GM06990 (cell line): ENCODE measurements at regions not wholly inside any gene's neighbourhood (a gene's known extent, or its start where the extent isn't known, plus 50 kb on each side); places are given as distances from the start of the nearest gene placed in this dataset.

Experiments used
- DNase-seq: peaks from one replicate; pipeline ENCODE4 v3.0.0-alpha.2; 2011; ENCODE audit not compliant: insufficient read length; ENCODE audit errors: extremely low read depth
- H3K27me3 ChIP-seq: replicated peaks from 2 replicates; pipeline ENCODE4 v1.6.0; 2011; ENCODE audit warnings: low read length; ENCODE audit not compliant: control insufficient read depth, insufficient read depth
- H3K36me3 ChIP-seq: 2 replicates; pipeline ENCODE4 v1.5.1; 2011; ENCODE audit warnings: low read length; ENCODE audit not compliant: control insufficient read depth, insufficient read depth
- H3K4me3 ChIP-seq: replicated peaks from 2 replicates; pipeline ENCODE4 v1.5.1; 2011; ENCODE audit warnings: low read depth, mild to moderate bottlenecking, control low read depth, low read length
- CTCF ChIP-seq: IDR thresholded peaks from 2 replicates; pipeline ENCODE4 v1.5.1; 2011; ENCODE audit warnings: low read length, control low read depth, mild to moderate bottlenecking, inconsistent platforms; ENCODE audit not compliant: insufficient read depth, poor library complexity, severe bottlenecking

DNA sequence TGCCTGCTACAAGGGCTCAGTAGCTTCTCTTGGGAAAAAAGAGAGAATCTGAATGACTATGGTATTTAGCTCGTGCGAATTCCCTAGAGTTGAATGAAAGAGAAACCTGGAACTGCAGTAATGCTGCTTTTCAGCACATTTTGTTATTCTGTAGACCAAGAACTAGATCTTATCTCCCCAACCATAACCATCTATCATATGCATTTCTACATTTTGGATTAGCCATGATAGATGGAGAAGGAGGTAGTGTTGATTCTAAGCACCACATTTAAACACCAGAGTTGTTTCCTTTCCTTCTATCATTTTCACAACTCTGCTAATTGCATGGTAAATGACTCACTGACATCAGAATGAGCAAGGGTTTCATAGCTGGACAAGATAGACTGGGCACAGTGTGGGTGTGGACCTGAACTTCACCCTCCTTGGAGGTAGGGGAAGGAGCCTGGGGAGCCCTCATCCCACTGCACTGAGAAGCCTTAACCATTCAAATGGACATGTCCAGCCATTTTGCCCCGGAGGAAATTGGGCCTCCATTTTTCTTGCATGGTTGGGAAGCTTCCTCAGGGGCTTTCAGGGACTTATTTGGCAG is 55.3 kb upstream of the BMPER start:
- Histone ChIP-seq H3K36me3 (no peaks in the 10 kb centered on the region), H3K4me3 (no peak overlapping the region), H3K27me3 (no peaks in the 10 kb centered on the region)
- DNase-seq: no peak
- no peak for TF ChIP-seq CTCF

- H3K27me3 ChIP-seq: no peaks in the 10 kb centered on the region
Observed at GRCh38 chr7:33850768-33851167, 54.6 kb upstream of the BMPER start.

GRCh38 chr7:33852838-33853237 is 52.5 kb upstream of the BMPER start:
- Histone ChIP-seq H3K4me3 (no peak overlapping the region), H3K27me3 (no peaks in the 10 kb centered on the region), H3K36me3 (no peaks in the 10 kb centered on the region)
- TF ChIP-seq CTCF: no peak
- no peak for DNase-seq

More at GRCh38 chr7:33850768-33851167, 54.6 kb upstream of the BMPER start:
- DNase-seq: no peak
- no peak overlapping the region for H3K4me3 ChIP-seq
- H3K36me3 ChIP-seq: no peaks in the 10 kb centered on the region
- no peak for TF ChIP-seq CTCF

DNA sequence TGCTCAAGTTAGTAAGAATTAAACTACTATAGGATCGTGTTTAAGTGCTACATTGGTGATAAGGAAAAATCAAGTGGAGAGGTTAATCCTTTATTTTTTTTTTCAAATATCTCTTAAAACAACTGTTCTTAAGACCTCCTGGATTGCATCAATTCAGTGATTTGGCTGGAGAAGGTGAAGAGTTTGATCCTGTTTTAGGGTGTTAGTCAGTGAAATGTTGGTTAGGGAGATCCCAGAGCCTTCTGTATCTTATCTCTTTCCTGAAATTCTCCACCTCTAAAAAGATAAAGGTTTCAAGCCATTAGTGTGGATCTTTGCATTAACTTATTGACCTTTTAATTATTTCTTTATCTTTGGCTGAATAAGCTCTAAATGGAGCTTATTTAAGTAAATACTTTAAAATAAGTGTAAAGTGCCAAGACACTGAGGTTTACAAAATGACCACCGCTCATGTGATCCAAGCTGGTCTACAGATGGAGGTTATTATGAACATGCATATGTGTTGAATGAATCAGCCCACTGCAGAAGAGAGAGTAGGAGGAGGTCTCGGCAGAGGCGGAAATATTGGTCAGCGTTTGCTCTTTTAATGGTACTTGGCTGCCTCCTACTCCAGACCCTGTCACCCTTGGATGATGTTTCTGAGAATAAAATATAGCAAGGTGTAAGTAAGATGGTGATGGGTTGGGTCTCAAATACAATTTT is 51.8 kb upstream of the BMPER start:
- Histone ChIP-seq H3K36me3 (no peaks in the 10 kb centered on the region), H3K27me3 (no peaks in the 10 kb centered on the region), H3K4me3 (no peak overlapping the region)
- no peak for DNase-seq
- no peak for TF ChIP-seq CTCF

DNA sequence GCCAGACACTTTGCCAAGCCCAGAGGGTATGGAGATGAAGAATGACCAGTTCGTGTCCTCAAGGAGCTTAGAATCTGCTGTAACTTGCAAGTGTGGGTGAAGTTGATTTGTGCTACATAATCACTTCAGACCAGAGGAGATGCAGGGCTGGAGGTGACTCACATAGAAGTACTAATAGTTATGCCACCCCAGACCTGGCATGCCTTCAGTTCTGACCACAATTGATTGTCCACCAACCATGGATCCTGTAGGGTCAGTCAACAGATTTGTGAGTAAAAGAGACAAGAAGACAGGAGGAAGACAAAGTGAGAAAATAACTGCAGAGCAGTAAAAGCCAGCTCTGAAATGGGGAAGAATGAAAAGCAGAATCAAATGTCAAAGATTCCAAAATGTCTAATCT is 51.2 kb upstream of the BMPER start:
- Histone ChIP-seq H3K4me3 (no peak overlapping the region), H3K27me3 (no peaks in the 10 kb centered on the region), H3K36me3 (no peaks in the 10 kb centered on the region)
- DNase-seq: no peak
- TF ChIP-seq CTCF: no peak
